Endothelial cell of umbilical vein (primary cell): ENCODE measurements at regions not wholly inside any gene's neighbourhood (a gene's known extent, or its start where the extent isn't known, plus 50 kb on each side); places are given as distances from the start of the nearest gene placed in this dataset.

Source experiments
- BruUV-seq: library from RNA; stranded (reverse); fragments of 400-500 nt; replicated peaks from 2 replicates; lab custom pipeline; 2021; lab: Mats Ljungman, UMichigan
- CTCF ChIA-PET: fragments of 300-600, 350-600 bp; sonication (Branson Sonifier 250); formaldehyde crosslinking; loops from one replicate; lab custom pipeline; 2021; ENCODE audit warnings: antibody characterized with exemption, inconsistent platforms; lab: Charles Lee
- POLR2A ChIA-PET: fragments of 300-600, 350-600 bp; sonication (Branson Sonifier 250); formaldehyde crosslinking; loops from one replicate; lab custom pipeline; 2021; ENCODE audit warnings: antibody characterized with exemption, inconsistent platforms; lab: Charles Lee
- DNase-seq: peaks from one replicate; pipeline ENCODE4 v3.0.0-alpha.2; 2011; ENCODE audit warnings: low read depth, low spot score
- FAIRE-seq: peaks from 2 replicates; lab custom pipeline; 2011; peaks lifted over from hg19 to GRCh38; lab: Jason Lieb, UNC
- H2AFZ ChIP-seq: 2 replicates; pipeline ENCODE4 v1.6.0; 2012; ENCODE audit warnings: low read depth, low read length, control low read depth, inconsistent platforms
- H3K27ac ChIP-seq: 2 replicates; pipeline ENCODE4 v1.5.1; 2011; ENCODE audit warnings: low read depth, mild to moderate bottlenecking, control low read depth, low read length, moderate library complexity; ENCODE audit not compliant: insufficient read depth
- H3K27me3 ChIP-seq, 2 experiments: 2 replicates each; pipeline versions ENCODE4 v1.6.0 to v1.6.1; 2011; ENCODE audit warnings: low read length in 2 of 2, mixed read lengths in 1 of 2; ENCODE audit not compliant: control insufficient read depth in 2 of 2, insufficient read depth in 2 of 2
- H3K36me3 ChIP-seq, 2 experiments: 2 replicates in 1 of 2; 3 replicates in 1 of 2; pipeline ENCODE4 v1.5.1; 2011; ENCODE audit warnings: low read length in 2 of 2, mild to moderate bottlenecking in 1 of 2, moderate library complexity in 1 of 2; ENCODE audit not compliant: control insufficient read depth in 2 of 2, insufficient read depth in 2 of 2; ENCODE audit errors: extremely low read depth in 1 of 2
- H3K4me1 ChIP-seq: 3 replicates; pipeline ENCODE4 v1.5.1; 2011; ENCODE audit warnings: mild to moderate bottlenecking, low read length; ENCODE audit not compliant: control insufficient read depth, insufficient read depth; ENCODE audit errors: extremely low read depth
- H3K4me2 ChIP-seq: 2 replicates; pipeline ENCODE4 v1.6.1; 2011; ENCODE audit warnings: low read length, control low read depth, mixed read lengths; ENCODE audit not compliant: insufficient read depth
- H3K4me3 ChIP-seq, 3 experiments: fragments of 200-600 bp in 1 of 3; sonication (generic), shearing (Covaris generic) in 1 of 3; replicated peaks in 1 of 3; 2 replicates each; pipeline ENCODE4 v1.5.1; 2011 to 2016; ENCODE audit warnings: control low read depth in 3 of 3, low read length in 3 of 3, mild to moderate bottlenecking in 2 of 3, inconsistent platforms in 1 of 3, low read depth in 1 of 3, moderate library complexity in 1 of 3; ENCODE audit not compliant: insufficient read depth in 1 of 3
- H3K79me2 ChIP-seq: 2 replicates; pipeline ENCODE4 v1.6.0; 2012; ENCODE audit warnings: low read length, inconsistent platforms; ENCODE audit not compliant: control insufficient read depth, insufficient read depth
- H3K9ac ChIP-seq: replicated peaks from 2 replicates; pipeline ENCODE3; 2011; ENCODE audit warnings: low read length, control low read depth; ENCODE audit not compliant: insufficient read depth; ENCODE audit errors: extremely low read depth
- H3K9me1 ChIP-seq: replicated peaks from 3 replicates; pipeline ENCODE4 v1.6.0; 2011; ENCODE audit warnings: mild to moderate bottlenecking, low read length; ENCODE audit not compliant: control insufficient read depth, insufficient read depth; ENCODE audit errors: extremely low read depth
- H3K9me3 ChIP-seq: replicated peaks from 2 replicates; pipeline ENCODE4 v1.5.1; 2012; ENCODE audit warnings: low read length, inconsistent platforms; ENCODE audit not compliant: control insufficient read depth, insufficient read depth
- H4K20me1 ChIP-seq: replicated peaks from 2 replicates; pipeline ENCODE3; 2011; ENCODE audit warnings: mild to moderate bottlenecking, low read length; ENCODE audit not compliant: control insufficient read depth, insufficient read depth; ENCODE audit errors: extremely low read depth
- CTCF ChIP-seq, 2 donors: IDR thresholded peaks; 1 replicate in 1 of 2; 2 replicates in 1 of 2; pipeline ENCODE4 v1.5.1; 2011; ENCODE audit warnings: low read length in 2 of 2, mild to moderate bottlenecking in 2 of 2, moderate library complexity in 2 of 2, control low read depth in 1 of 2, inconsistent platforms in 1 of 2, low read depth in 1 of 2; ENCODE audit not compliant: insufficient read depth in 1 of 2; ENCODE audit errors: extremely low read depth in 1 of 2
- EZH2 ChIP-seq: IDR thresholded peaks from 2 replicates; pipeline ENCODE4 v1.6.1; 2012; ENCODE audit warnings: borderline replicate concordance, low read depth, mild to moderate bottlenecking, moderate library complexity, low read length, inconsistent platforms; ENCODE audit not compliant: severe bottlenecking
- FOS ChIP-seq: IDR thresholded peaks from 2 replicates; pipeline ENCODE4 v1.6.1; 2011; ENCODE audit warnings: mild to moderate bottlenecking, low read length, moderate library complexity, borderline replicate concordance; ENCODE audit not compliant: insufficient read depth
- JUN ChIP-seq: IDR thresholded peaks from 2 replicates; pipeline ENCODE4 v1.6.1; 2011; ENCODE audit warnings: borderline replicate concordance, low read depth; ENCODE audit not compliant: insufficient read length, insufficient read depth
- MAX ChIP-seq: IDR thresholded peaks from 2 replicates; pipeline ENCODE4 v1.6.1; 2011; ENCODE audit not compliant: insufficient read depth, insufficient read length
- MYC ChIP-seq: IDR thresholded peaks from one replicate; pipeline ENCODE4 v1.6.1; 2011; ENCODE audit warnings: mild to moderate bottlenecking, low read depth, low read length
- POLR2A ChIP-seq: IDR thresholded peaks from 2 replicates; pipeline ENCODE4 v1.6.1; 2012; ENCODE audit warnings: low read depth, mild to moderate bottlenecking, control low read depth, low read length
- dilution Hi-C: fragments of 300-500 bp; cut with MboI; formaldehyde crosslinking; loops from one replicate; pipeline ENCODE4 v1.15.0; 2019; ENCODE audit warnings: low sequenced_read_pairs; ENCODE audit not compliant: extremely low pct_ligation_motif_present
- intact Hi-C: fragments of 100-400 bp; cut with micrococcal nuclease; formaldehyde crosslinking; loops from one replicate; pipeline ENCODE4 v1.10.0; 2022

GRCh38 chr4:124464836-124465235 is 247.7 kb downstream of the ANKRD50 start:
- intact Hi-C loops = no loop called here
- Histone ChIP-seq H4K20me1 (no peaks in the 10 kb centered on the region), H3K9me1 (no peaks in the 10 kb centered on the region), H3K27ac (no peak overlapping the region), H3K27me3 (no peaks in the 10 kb centered on the region), H3K36me3 (no peaks in the 10 kb centered on the region), H2AFZ (no peak overlapping the region), H3K9me3 (no peaks in the 10 kb centered on the region), H3K9ac (no peak overlapping the region), H3K4me1 (no peaks in the 10 kb centered on the region), H3K4me2 (no peak overlapping the region), H3K79me2 (no peaks in the 10 kb centered on the region), H3K4me3 (no peak overlapping the region)
- dilution Hi-C loops = no loop called here
- TF ChIP-seq POLR2A (no peak), CTCF (IDR thresholded peaks at IDR 0.05; ENCODE audit: extremely low read depth in 1 of 2, insufficient read depth in 1 of 2, low read depth in 1 of 2, low read length in 2 of 2) (no peak), MYC (no peak), FOS (no peak), EZH2 (no peak), JUN (no peak), MAX (no peak)
- no peak for DNase-seq
- ChIA-PET CTCF (interaction anchor here (1.1 kb wide), 1 partner anchor 131 kb away, joined by 3 read pairs; no protein-coding TSS in a partner anchor), POLR2A (no interaction called here)
- FAIRE-seq = no peak
- no TSS peak for BruUV-seq
